ENCODE measurements at regions not wholly inside any gene's neighbourhood (a gene's known extent, or its start where the extent isn't known, plus 50 kb on each side); places are given as distances from the start of the nearest gene placed in this dataset.

DNA sequence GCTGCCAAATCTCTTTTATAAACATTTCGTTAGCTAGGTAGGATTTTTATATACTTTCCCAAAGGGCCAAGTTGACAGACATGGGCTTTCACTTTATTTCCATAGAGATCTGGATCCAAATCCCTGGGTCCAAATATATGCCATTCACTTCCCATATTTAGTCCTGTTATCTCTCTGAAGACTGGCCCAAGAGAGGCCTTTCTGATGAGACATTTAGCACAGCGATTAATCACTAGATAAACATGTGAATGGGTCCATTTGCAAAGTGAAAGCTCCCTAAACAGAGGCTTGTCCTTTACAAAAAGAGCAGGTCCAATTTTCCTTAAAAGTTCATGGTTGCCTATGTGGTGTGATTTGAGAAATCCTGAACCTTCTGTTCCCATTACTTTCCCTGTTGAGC lies 132.6 kb downstream of the TRMT11 start:
- DNase-seq (ENCODE audit: extremely low read depth, low read depth): no peak
- no peak overlapping the region for H3K4me3 ChIP-seq (replicated peaks; ENCODE audit: low read depth, low read length)
- TF ChIP-seq, protein P1, sequence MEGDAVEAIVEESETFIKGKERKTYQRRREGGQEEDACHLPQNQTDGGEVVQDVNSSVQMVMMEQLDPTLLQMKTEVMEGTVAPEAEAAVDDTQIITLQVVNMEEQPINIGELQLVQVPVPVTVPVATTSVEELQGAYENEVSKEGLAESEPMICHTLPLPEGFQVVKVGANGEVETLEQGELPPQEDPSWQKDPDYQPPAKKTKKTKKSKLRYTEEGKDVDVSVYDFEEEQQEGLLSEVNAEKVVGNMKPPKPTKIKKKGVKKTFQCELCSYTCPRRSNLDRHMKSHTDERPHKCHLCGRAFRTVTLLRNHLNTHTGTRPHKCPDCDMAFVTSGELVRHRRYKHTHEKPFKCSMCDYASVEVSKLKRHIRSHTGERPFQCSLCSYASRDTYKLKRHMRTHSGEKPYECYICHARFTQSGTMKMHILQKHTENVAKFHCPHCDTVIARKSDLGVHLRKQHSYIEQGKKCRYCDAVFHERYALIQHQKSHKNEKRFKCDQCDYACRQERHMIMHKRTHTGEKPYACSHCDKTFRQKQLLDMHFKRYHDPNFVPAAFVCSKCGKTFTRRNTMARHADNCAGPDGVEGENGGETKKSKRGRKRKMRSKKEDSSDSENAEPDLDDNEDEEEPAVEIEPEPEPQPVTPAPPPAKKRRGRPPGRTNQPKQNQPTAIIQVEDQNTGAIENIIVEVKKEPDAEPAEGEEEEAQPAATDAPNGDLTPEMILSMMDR (IDR thresholded peaks at IDR 0.05; ENCODE audit: low read depth, low read length, missing control alignments): no peak

GRCh38 chr6:126123226-126123625 lies 136.9 kb downstream of the TRMT11 start:
- no peak overlapping the region for H3K4me3 ChIP-seq (replicated peaks; ENCODE audit: low read depth, low read length)
- TF ChIP-seq, protein P1 (IDR thresholded peaks at IDR 0.05; ENCODE audit: low read depth, low read length, missing control alignments): no peak
- DNase-seq (ENCODE audit: extremely low read depth, low read depth): no peak

- no peak for DNase-seq (ENCODE audit: extremely low read depth, low read depth)
- TF ChIP-seq, protein P1 (IDR thresholded peaks at IDR 0.05; ENCODE audit: low read depth, low read length, missing control alignments): no peak
- H3K4me3 ChIP-seq (replicated peaks; ENCODE audit: low read depth, low read length): no peak overlapping the region
Observed at GRCh38 chr6:126127659-126128058, 141.3 kb downstream of the TRMT11 start.

- no peak overlapping the region for H3K4me3 ChIP-seq (replicated peaks; ENCODE audit: low read depth, low read length)
- DNase-seq (ENCODE audit: extremely low read depth, low read depth): no peak
- TF ChIP-seq, protein P1 (IDR thresholded peaks at IDR 0.05; ENCODE audit: low read depth, low read length, missing control alignments): no peak
Observed at GRCh38 chr6:126131246-126131645, 144.9 kb downstream of the TRMT11 start.

GRCh38 chr6:126133984-126134383 lies 147.6 kb downstream of the TRMT11 start:
- TF ChIP-seq, protein P1 (IDR thresholded peaks at IDR 0.05; ENCODE audit: low read depth, low read length, missing control alignments): no peak

DNA sequence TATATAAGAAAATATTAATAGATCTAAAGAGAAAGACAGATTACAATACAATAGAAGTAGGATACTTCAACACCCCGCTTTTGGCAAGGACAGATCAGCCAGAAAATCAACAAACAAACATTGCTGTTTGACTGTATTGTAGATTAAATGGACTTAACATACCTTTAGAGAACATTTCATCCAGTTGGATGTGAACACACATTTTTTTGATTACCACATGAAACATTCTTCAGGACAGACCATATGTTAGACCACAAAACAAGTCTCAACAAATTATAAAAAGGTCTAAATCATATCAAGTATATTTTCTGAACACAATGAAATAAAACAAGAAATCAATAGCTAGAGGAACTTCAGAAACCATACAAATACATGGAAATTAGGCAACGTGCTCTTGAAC lies 148.2 kb downstream of the TRMT11 start:
- no peak overlapping the region for H3K4me3 ChIP-seq (replicated peaks; ENCODE audit: low read depth, low read length)
- TF ChIP-seq, protein P1 (IDR thresholded peaks at IDR 0.05; ENCODE audit: low read depth, low read length, missing control alignments): no peak
- DNase-seq (ENCODE audit: extremely low read depth, low read depth): no peak

More at GRCh38 chr6:126133984-126134383, 147.6 kb downstream of the TRMT11 start:
- DNase-seq (ENCODE audit: extremely low read depth, low read depth): no peak
- H3K4me3 ChIP-seq (replicated peaks; ENCODE audit: low read depth, low read length): no peak overlapping the region

- no peak overlapping the region for H3K4me3 ChIP-seq (replicated peaks; ENCODE audit: low read depth, low read length)
- no peak for DNase-seq (ENCODE audit: extremely low read depth, low read depth)
- TF ChIP-seq, protein P1 (IDR thresholded peaks at IDR 0.05; ENCODE audit: low read depth, low read length, missing control alignments): no peak
Observed at GRCh38 chr6:126140015-126140414, 153.7 kb downstream of the TRMT11 start.

Data from HFF-Myc (cell line).